Endothelial cell of umbilical vein (primary cell): ENCODE measurements at regions not wholly inside any gene's neighbourhood (a gene's known extent, or its start where the extent isn't known, plus 50 kb on each side); places are given as distances from the start of the nearest gene placed in this dataset.

Source experiments
- BruUV-seq: library from RNA; stranded (reverse); fragments of 400-500 nt; replicated peaks from 2 replicates; lab custom pipeline; 2021; lab: Mats Ljungman, UMichigan
- CTCF ChIA-PET: fragments of 300-600, 350-600 bp; sonication (Branson Sonifier 250); formaldehyde crosslinking; loops from one replicate; lab custom pipeline; 2021; ENCODE audit warnings: antibody characterized with exemption, inconsistent platforms; lab: Charles Lee
- POLR2A ChIA-PET: fragments of 300-600, 350-600 bp; sonication (Branson Sonifier 250); formaldehyde crosslinking; loops from one replicate; lab custom pipeline; 2021; ENCODE audit warnings: antibody characterized with exemption, inconsistent platforms; lab: Charles Lee
- DNase-seq: peaks from one replicate; pipeline ENCODE4 v3.0.0-alpha.2; 2011; ENCODE audit warnings: low read depth, low spot score
- FAIRE-seq: peaks from 2 replicates; lab custom pipeline; 2011; peaks lifted over from hg19 to GRCh38; lab: Jason Lieb, UNC
- H2AFZ ChIP-seq: 2 replicates; pipeline ENCODE4 v1.6.0; 2012; ENCODE audit warnings: low read depth, low read length, control low read depth, inconsistent platforms
- H3K27ac ChIP-seq: 2 replicates; pipeline ENCODE4 v1.5.1; 2011; ENCODE audit warnings: low read depth, mild to moderate bottlenecking, control low read depth, low read length, moderate library complexity; ENCODE audit not compliant: insufficient read depth
- H3K27me3 ChIP-seq, 2 experiments: 2 replicates each; pipeline versions ENCODE4 v1.6.0 to v1.6.1; 2011; ENCODE audit warnings: low read length in 2 of 2, mixed read lengths in 1 of 2; ENCODE audit not compliant: control insufficient read depth in 2 of 2, insufficient read depth in 2 of 2
- H3K36me3 ChIP-seq, 2 experiments: 2 replicates in 1 of 2; 3 replicates in 1 of 2; pipeline ENCODE4 v1.5.1; 2011; ENCODE audit warnings: low read length in 2 of 2, mild to moderate bottlenecking in 1 of 2, moderate library complexity in 1 of 2; ENCODE audit not compliant: control insufficient read depth in 2 of 2, insufficient read depth in 2 of 2; ENCODE audit errors: extremely low read depth in 1 of 2
- H3K4me1 ChIP-seq: 3 replicates; pipeline ENCODE4 v1.5.1; 2011; ENCODE audit warnings: mild to moderate bottlenecking, low read length; ENCODE audit not compliant: control insufficient read depth, insufficient read depth; ENCODE audit errors: extremely low read depth
- H3K4me2 ChIP-seq: 2 replicates; pipeline ENCODE4 v1.6.1; 2011; ENCODE audit warnings: low read length, control low read depth, mixed read lengths; ENCODE audit not compliant: insufficient read depth
- H3K4me3 ChIP-seq, 3 experiments: fragments of 200-600 bp in 1 of 3; sonication (generic), shearing (Covaris generic) in 1 of 3; replicated peaks in 1 of 3; 2 replicates each; pipeline ENCODE4 v1.5.1; 2011 to 2016; ENCODE audit warnings: control low read depth in 3 of 3, low read length in 3 of 3, mild to moderate bottlenecking in 2 of 3, inconsistent platforms in 1 of 3, low read depth in 1 of 3, moderate library complexity in 1 of 3; ENCODE audit not compliant: insufficient read depth in 1 of 3
- H3K79me2 ChIP-seq: 2 replicates; pipeline ENCODE4 v1.6.0; 2012; ENCODE audit warnings: low read length, inconsistent platforms; ENCODE audit not compliant: control insufficient read depth, insufficient read depth
- H3K9ac ChIP-seq: replicated peaks from 2 replicates; pipeline ENCODE3; 2011; ENCODE audit warnings: low read length, control low read depth; ENCODE audit not compliant: insufficient read depth; ENCODE audit errors: extremely low read depth
- H3K9me1 ChIP-seq: replicated peaks from 3 replicates; pipeline ENCODE4 v1.6.0; 2011; ENCODE audit warnings: mild to moderate bottlenecking, low read length; ENCODE audit not compliant: control insufficient read depth, insufficient read depth; ENCODE audit errors: extremely low read depth
- H3K9me3 ChIP-seq: replicated peaks from 2 replicates; pipeline ENCODE4 v1.5.1; 2012; ENCODE audit warnings: low read length, inconsistent platforms; ENCODE audit not compliant: control insufficient read depth, insufficient read depth
- H4K20me1 ChIP-seq: replicated peaks from 2 replicates; pipeline ENCODE3; 2011; ENCODE audit warnings: mild to moderate bottlenecking, low read length; ENCODE audit not compliant: control insufficient read depth, insufficient read depth; ENCODE audit errors: extremely low read depth
- CTCF ChIP-seq, 2 donors: IDR thresholded peaks; 1 replicate in 1 of 2; 2 replicates in 1 of 2; pipeline ENCODE4 v1.5.1; 2011; ENCODE audit warnings: low read length in 2 of 2, mild to moderate bottlenecking in 2 of 2, moderate library complexity in 2 of 2, control low read depth in 1 of 2, inconsistent platforms in 1 of 2, low read depth in 1 of 2; ENCODE audit not compliant: insufficient read depth in 1 of 2; ENCODE audit errors: extremely low read depth in 1 of 2
- EZH2 ChIP-seq: IDR thresholded peaks from 2 replicates; pipeline ENCODE4 v1.6.1; 2012; ENCODE audit warnings: borderline replicate concordance, low read depth, mild to moderate bottlenecking, moderate library complexity, low read length, inconsistent platforms; ENCODE audit not compliant: severe bottlenecking
- FOS ChIP-seq: IDR thresholded peaks from 2 replicates; pipeline ENCODE4 v1.6.1; 2011; ENCODE audit warnings: mild to moderate bottlenecking, low read length, moderate library complexity, borderline replicate concordance; ENCODE audit not compliant: insufficient read depth
- GATA2 ChIP-seq: IDR thresholded peaks from 2 replicates; pipeline ENCODE4 v1.7.0; 2011; ENCODE audit warnings: low read depth, mild to moderate bottlenecking, moderate library complexity, mixed read lengths, low read length; ENCODE audit not compliant: insufficient read length, insufficient read depth
- MAX ChIP-seq: IDR thresholded peaks from 2 replicates; pipeline ENCODE4 v1.6.1; 2011; ENCODE audit not compliant: insufficient read depth, insufficient read length
- MYC ChIP-seq: IDR thresholded peaks from one replicate; pipeline ENCODE4 v1.6.1; 2011; ENCODE audit warnings: mild to moderate bottlenecking, low read depth, low read length
- POLR2A ChIP-seq: IDR thresholded peaks from 2 replicates; pipeline ENCODE4 v1.6.1; 2012; ENCODE audit warnings: low read depth, mild to moderate bottlenecking, control low read depth, low read length
- dilution Hi-C: fragments of 300-500 bp; cut with MboI; formaldehyde crosslinking; loops from one replicate; pipeline ENCODE4 v1.15.0; 2019; ENCODE audit warnings: low sequenced_read_pairs; ENCODE audit not compliant: extremely low pct_ligation_motif_present
- intact Hi-C: fragments of 100-400 bp; cut with micrococcal nuclease; formaldehyde crosslinking; loops from one replicate; pipeline ENCODE4 v1.10.0; 2022

- H3K79me2 ChIP-seq: no peaks in the 10 kb centered on the region
- H3K4me2 ChIP-seq: no peak overlapping the region
- DNase-seq: no peak
- H3K4me1 ChIP-seq: no peaks in the 10 kb centered on the region
- H3K4me3 ChIP-seq: no peak overlapping the region
- H3K9me3 ChIP-seq: peaks cover 2% of the 10 kb centered on the region
- no peak overlapping the region for H3K27ac ChIP-seq
- no peak overlapping the region for H3K9ac ChIP-seq
- BruUV-seq: no TSS peak
- no peaks in the 10 kb centered on the region for H3K9me1 ChIP-seq
- ChIA-PET POLR2A (no interaction called here), CTCF (no interaction called here)
- intact Hi-C loops: no loop called here
- H2AFZ ChIP-seq: no peak overlapping the region
- no peaks in the 10 kb centered on the region for H3K36me3 ChIP-seq
- no peaks in the 10 kb centered on the region for H3K27me3 ChIP-seq
- dilution Hi-C loops: no loop called here
- FAIRE-seq: no peak
- TF ChIP-seq MYC (no peak), CTCF (IDR thresholded peaks at IDR 0.05; ENCODE audit: extremely low read depth in 1 of 2, insufficient read depth in 1 of 2, low read depth in 1 of 2, low read length in 2 of 2) (no peak), EZH2 (no peak), POLR2A (no peak)
- no peaks in the 10 kb centered on the region for H4K20me1 ChIP-seq
These were observed 87.1 kb upstream of the SHANK2 start for GRCh38 chr11:71339396-71339881.

- H2AFZ ChIP-seq: no peak overlapping the region
- no TSS peak for BruUV-seq
- no peak for FAIRE-seq
- no peaks in the 10 kb centered on the region for H4K20me1 ChIP-seq
- no peaks in the 10 kb centered on the region for H3K27me3 ChIP-seq
- no peak overlapping the region for H3K9ac ChIP-seq
- H3K36me3 ChIP-seq: no peaks in the 10 kb centered on the region
- dilution Hi-C loops: no loop called here
- H3K4me3 ChIP-seq: no peak overlapping the region
- peaks cover 2% of the 10 kb centered on the region for H3K9me3 ChIP-seq
- ChIA-PET CTCF (no interaction called here), POLR2A (no interaction called here)
- H3K4me1 ChIP-seq: no peaks in the 10 kb centered on the region
- DNase-seq: no peak
- TF ChIP-seq CTCF (IDR thresholded peaks at IDR 0.05; ENCODE audit: extremely low read depth in 1 of 2, insufficient read depth in 1 of 2, low read depth in 1 of 2, low read length in 2 of 2) (no peak), POLR2A (no peak), EZH2 (no peak), MAX (no peak), MYC (no peak), GATA2 (no peak), FOS (no peak)
- intact Hi-C loops: no loop called here
- H3K4me2 ChIP-seq: no peak overlapping the region
- H3K79me2 ChIP-seq: no peaks in the 10 kb centered on the region
- no peak overlapping the region for H3K27ac ChIP-seq
- no peaks in the 10 kb centered on the region for H3K9me1 ChIP-seq
These were observed 86.5 kb upstream of the SHANK2 start for GRCh38 chr11:71338801-71339395.
